OCI-LY7 (cell line): ENCODE measurements at regions not wholly inside any gene's neighbourhood (a gene's known extent, or its start where the extent isn't known, plus 50 kb on each side); places are given as distances from the start of the nearest gene placed in this dataset.

ENCODE experiments used
- BruUV-seq: library from RNA; stranded (reverse); fragments of 400-500 nt; replicated peaks from 2 replicates; lab custom pipeline; 2021; lab: Mats Ljungman, UMichigan
- CTCF ChIA-PET: fragments of 300-600 bp; sonication (Branson Sonifier 250); formaldehyde crosslinking; loops from one replicate; lab custom pipeline; 2022; ENCODE audit warnings: antibody characterized with exemption; ENCODE audit not compliant: unreplicated experiment; lab: Charles Lee
- POLR2A ChIA-PET: fragments of 300-600 bp; sonication (Branson Sonifier 250); formaldehyde crosslinking; loops from one replicate; lab custom pipeline; 2022; ENCODE audit warnings: antibody characterized with exemption; lab: Charles Lee
- DNase-seq: peaks from one replicate; pipeline ENCODE4 v3.0.0-alpha.2; 2015; ENCODE audit warnings: low spot score
- H2AFZ ChIP-seq: fragments of 200-600 bp; sonication (generic), shearing (Covaris generic); 2 replicates; pipeline ENCODE4 v1.6.1; 2014; ENCODE audit warnings: mild to moderate bottlenecking, antibody characterized with exemption, low read length, moderate library complexity
- H3K27ac ChIP-seq: fragments of 200-600 bp; sonication (generic); 2 replicates; pipeline ENCODE4 v1.5.1; 2014; ENCODE audit warnings: mixed run types, low read depth, mild to moderate bottlenecking, moderate library complexity, low read length, inconsistent platforms; ENCODE audit not compliant: poor library complexity, severe bottlenecking
- H3K36me3 ChIP-seq: fragments of 200-600 bp; sonication (generic); 2 replicates; pipeline ENCODE4 v1.6.1; 2014; ENCODE audit warnings: mild to moderate bottlenecking, antibody characterized with exemption, low read length, moderate library complexity, mixed read lengths; ENCODE audit not compliant: insufficient read depth
- H3K4me1 ChIP-seq: fragments of 200-600 bp; sonication (generic); 2 replicates; pipeline ENCODE4 v1.5.1; 2014; ENCODE audit warnings: mild to moderate bottlenecking, low read length; ENCODE audit not compliant: insufficient read depth, poor library complexity, severe bottlenecking
- H3K4me2 ChIP-seq: fragments of 200-600 bp; sonication (generic); 2 replicates; pipeline ENCODE4 v1.6.1; 2014; ENCODE audit warnings: mild to moderate bottlenecking, low read length
- H3K4me3 ChIP-seq: fragments of 200-600 bp; sonication (generic); 2 replicates; pipeline ENCODE4 v1.5.1; 2014; ENCODE audit warnings: mild to moderate bottlenecking, low read depth, low read length; ENCODE audit not compliant: poor library complexity, severe bottlenecking
- H3K79me2 ChIP-seq: fragments of 200-600 bp; sonication (generic); 2 replicates; pipeline ENCODE4 v1.6.1; 2016; ENCODE audit warnings: low read depth, mild to moderate bottlenecking, low read length, moderate library complexity, mixed read lengths; ENCODE audit not compliant: insufficient read depth
- H3K9me2 ChIP-seq: fragments of 200-600 bp; sonication (generic); 2 replicates; pipeline ENCODE4 v1.6.1; 2016; ENCODE audit warnings: mild to moderate bottlenecking, low read length, mixed read lengths; ENCODE audit not compliant: insufficient read depth
- H3K9me3 ChIP-seq: fragments of 200-600 bp; sonication (generic); 2 replicates; pipeline ENCODE4 v1.6.1; 2014; ENCODE audit warnings: mild to moderate bottlenecking, mixed run types, low read length, mixed read lengths
- H4K20me1 ChIP-seq: fragments of 200-600 bp; sonication (generic); 2 replicates; pipeline ENCODE4 v1.6.1; 2014; ENCODE audit warnings: mild to moderate bottlenecking, antibody characterized with exemption, low read length, moderate library complexity, mixed read lengths; ENCODE audit not compliant: insufficient read depth
- CTCF ChIP-seq: fragments of 200-600 bp; sonication (generic); conservative IDR thresholded peaks from 2 replicates; pipeline ENCODE4 v1.5.1; 2014; ENCODE audit warnings: mild to moderate bottlenecking, antibody characterized with exemption, low read length, moderate library complexity, mixed read lengths
- EZH2phosphoT487 ChIP-seq: fragments of 200-600 bp; sonication (generic); IDR thresholded peaks from 2 replicates; pipeline ENCODE4 v1.6.1; 2018; ENCODE audit warnings: low read depth, borderline replicate concordance, mild to moderate bottlenecking, mixed run types, antibody characterized with exemption, low read length, moderate library complexity, mixed read lengths
- intact Hi-C: fragments of 100-400 bp; cut with micrococcal nuclease; formaldehyde crosslinking; loops from one replicate; pipeline ENCODE4 v1.10.0; 2022; ENCODE audit not compliant: unreplicated experiment

DNA sequence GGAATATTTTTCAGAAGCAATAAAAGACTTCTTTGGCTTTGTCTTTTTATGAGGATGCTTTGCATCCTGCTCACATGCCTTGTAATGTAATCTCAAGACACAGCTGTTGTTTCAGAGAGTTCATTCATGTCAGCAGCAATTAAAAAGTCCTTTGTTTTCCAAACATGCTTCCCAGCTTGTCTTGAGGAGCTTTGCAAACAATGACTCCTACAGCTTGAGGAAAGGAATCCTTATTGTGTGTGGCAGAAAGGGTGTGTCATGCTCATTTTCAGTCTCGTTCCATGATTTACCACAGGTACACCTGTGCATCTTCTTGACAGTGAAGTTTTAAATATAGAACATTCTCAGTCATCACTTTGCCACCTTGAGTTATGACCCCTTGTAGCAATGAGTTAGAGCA is 139.2 kb upstream of the AADAT start:
- H3K36me3 ChIP-seq, result no peaks in the 10 kb centered on the region
- ChIA-PET CTCF (no interaction called here), POLR2A (interaction anchor here (0.7 kb wide), 1 partner anchor 77 kb away, joined by 3 read pairs; no protein-coding TSS in a partner anchor)
- H3K4me2 ChIP-seq, result no peak overlapping the region
- no peaks in the 10 kb centered on the region for H3K79me2 ChIP-seq
- no peaks in the 10 kb centered on the region for H3K4me1 ChIP-seq
- H3K4me3 ChIP-seq, result no peak overlapping the region
- no peak for TF ChIP-seq CTCF
- no peak for TF ChIP-seq EZH2phosphoT487
- no peak overlapping the region for H2AFZ ChIP-seq
- intact Hi-C loops, result no loop called here
- H3K27ac ChIP-seq, result no peak overlapping the region
- no peak for DNase-seq
- no TSS peak for BruUV-seq
- no peaks in the 10 kb centered on the region for H3K9me3 ChIP-seq
- H4K20me1 ChIP-seq, result no peaks in the 10 kb centered on the region
- no peaks in the 10 kb centered on the region for H3K9me2 ChIP-seq

DNA sequence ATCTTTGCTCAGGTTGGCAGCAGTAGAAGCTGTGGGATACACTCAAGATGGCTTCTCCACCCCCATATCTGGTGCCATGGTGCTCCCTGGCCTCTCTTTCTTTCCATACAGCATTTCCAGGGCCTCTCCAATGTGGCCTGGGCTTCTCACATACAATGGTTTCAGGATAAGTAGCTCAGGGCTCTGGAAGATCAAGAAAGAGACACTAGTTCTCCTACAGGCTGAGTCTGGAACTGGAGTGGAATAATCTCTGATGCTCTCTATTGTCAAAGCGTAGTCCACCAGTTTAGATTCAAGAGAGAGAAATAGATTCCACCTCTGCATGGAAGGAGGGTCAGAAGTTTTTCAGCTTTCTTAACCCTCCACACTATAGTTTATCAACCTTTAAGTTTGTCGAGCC is 138.2 kb upstream of the AADAT start:
- H3K27ac ChIP-seq, result no peak overlapping the region
- BruUV-seq, result no TSS peak
- H3K79me2 ChIP-seq, result no peaks in the 10 kb centered on the region
- no peak overlapping the region for H3K4me3 ChIP-seq
- H3K36me3 ChIP-seq, result no peaks in the 10 kb centered on the region
- H3K9me2 ChIP-seq, result no peaks in the 10 kb centered on the region
- no peak overlapping the region for H3K4me2 ChIP-seq
- CTCF ChIA-PET, result no interaction called here
- H4K20me1 ChIP-seq, result no peaks in the 10 kb centered on the region
- no peak for DNase-seq
- POLR2A ChIA-PET, result no interaction called here
- H3K9me3 ChIP-seq, result no peaks in the 10 kb centered on the region
- no peak for TF ChIP-seq EZH2phosphoT487
- H2AFZ ChIP-seq, result no peak overlapping the region
- no peaks in the 10 kb centered on the region for H3K4me1 ChIP-seq
- intact Hi-C loops, result no loop called here

- Histone ChIP-seq H3K79me2 (no peaks in the 10 kb centered on the region), H3K4me3 (no peak overlapping the region), H2AFZ (no peak overlapping the region), H4K20me1 (no peaks in the 10 kb centered on the region), H3K27ac (no peak overlapping the region), H3K9me3 (no peaks in the 10 kb centered on the region), H3K4me1 (no peaks in the 10 kb centered on the region), H3K4me2 (no peak overlapping the region), H3K9me2 (no peaks in the 10 kb centered on the region), H3K36me3 (no peaks in the 10 kb centered on the region)
- ChIA-PET CTCF (no interaction called here), POLR2A (interaction anchor here (1.1 kb wide), 1 partner anchor 27 kb away, joined by 3 read pairs; no protein-coding TSS in a partner anchor)
- no TSS peak for BruUV-seq
- intact Hi-C loops, result no loop called here
- no peak for DNase-seq
- TF ChIP-seq CTCF (no peak), EZH2phosphoT487 (no peak)
Observed at GRCh38 chr4:170226288-170226687, 136.5 kb upstream of the AADAT start.
